ENCODE measurements at regions not wholly inside any gene's neighbourhood (a gene's known extent, or its start where the extent isn't known, plus 50 kb on each side); places are given as distances from the start of the nearest gene placed in this dataset.

DNA sequence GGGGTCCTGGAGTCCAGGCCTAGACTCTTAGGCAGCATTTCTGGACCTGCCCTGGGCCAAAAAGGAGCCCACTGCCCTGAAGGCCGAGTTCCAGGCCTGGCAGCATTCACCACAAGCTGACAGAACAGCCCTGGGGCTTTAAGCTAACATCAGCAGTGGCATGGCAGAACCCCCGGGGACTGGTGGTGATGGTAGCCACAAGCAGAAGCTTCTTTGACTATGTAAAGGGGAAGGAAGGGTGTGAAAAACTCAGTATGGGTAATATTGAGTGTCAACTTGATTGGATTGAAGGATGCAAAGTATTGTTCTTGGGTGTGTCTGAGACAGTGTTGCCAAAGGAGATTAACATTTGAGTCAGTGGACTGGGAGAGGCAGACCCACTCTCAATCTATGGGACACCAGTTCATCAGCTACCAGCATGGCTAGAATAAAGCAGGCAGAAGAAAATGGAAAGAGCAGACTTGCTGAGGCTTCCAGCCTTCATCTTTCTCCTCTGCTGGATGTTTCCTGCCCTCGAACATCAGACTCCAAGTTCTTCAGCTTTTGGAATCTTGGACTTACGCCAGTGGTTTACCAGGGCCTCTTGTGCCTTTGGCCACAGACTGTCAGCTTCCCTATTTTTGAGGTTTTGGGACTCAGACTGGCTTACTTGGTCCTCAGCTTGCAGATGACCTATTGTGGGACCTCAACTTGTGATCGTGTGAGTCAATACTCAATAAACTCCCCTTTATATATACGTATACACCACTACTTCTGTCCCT is 661.0 kb upstream of the C9orf72 start:
- DNase-seq = no peak

DNA sequence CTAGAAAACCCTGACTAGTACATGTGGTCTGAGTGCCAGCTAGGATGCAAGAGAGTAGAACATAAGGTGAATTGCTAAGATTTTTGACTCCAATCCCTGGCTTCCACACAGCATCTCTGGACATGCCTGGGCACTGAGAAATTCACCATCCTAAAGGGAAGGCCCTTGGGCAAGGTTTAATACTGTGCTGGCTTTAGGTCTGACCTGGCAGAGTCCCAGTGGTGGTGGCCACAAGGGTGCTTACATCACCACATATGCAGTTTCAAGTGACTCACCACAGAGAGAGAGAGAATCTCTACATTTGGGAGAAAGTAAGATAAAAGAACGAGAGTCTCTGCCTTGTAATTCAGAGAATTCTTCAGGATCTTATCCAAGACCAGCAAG is 661.6 kb upstream of the C9orf72 start:
- DNase-seq = no peak

DNA sequence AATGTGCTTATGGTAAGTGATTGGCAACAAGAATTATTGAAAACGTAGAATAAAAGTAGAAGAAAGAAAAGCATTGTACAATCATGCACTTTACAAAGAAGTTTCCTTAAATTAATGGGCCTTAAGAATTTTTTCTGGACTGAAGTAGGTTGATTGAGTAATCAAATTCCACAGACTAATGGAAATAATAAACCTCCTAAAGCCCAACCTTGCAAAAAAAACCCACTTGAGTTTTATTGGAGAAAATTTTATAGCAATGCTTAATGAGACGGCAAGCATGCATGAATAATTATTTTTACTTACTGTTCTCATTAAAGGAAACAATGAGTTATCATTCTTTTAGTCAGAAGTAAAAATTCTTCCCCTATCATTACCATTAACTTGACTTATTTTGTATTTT is 676.1 kb upstream of the C9orf72 start:
- no peak for DNase-seq

DNA sequence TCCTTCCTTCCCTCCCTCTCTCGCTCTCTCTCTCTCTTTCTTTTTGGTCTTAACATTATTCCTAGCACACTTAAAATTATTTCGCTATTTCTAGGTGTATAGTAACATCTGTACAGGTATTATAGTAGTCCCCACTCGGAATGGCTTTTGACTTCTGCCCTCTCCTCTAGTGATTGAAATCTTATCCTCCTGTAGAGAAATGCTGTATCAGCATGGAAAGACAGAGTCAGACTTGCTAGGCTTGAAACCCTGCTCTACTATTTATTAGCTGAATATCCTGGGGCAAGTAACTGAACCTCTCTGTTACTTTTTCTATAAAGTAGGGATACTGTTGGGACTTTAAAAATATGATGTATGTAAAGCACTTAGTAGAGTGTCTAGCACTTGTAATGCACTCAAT is 681.9 kb upstream of the C9orf72 start:
- no peak for DNase-seq

DNA sequence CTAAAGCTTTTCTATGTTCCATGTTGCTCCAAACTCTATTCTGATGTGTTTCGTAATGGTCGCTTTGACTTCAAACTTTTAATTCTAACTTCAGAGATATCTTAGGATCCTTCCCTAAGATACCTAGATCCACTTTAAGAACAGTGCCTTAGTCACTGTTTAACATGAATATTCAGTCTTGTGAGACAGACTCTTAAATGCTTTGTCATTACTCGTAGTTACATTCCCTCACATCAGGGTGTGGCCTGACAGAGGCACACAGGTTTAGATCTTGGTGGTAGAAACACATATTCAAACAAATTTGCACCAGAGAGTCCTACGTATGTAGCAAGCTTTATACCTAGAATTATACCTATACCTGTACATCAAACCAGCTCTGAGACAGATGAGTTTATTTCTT is 687.0 kb upstream of the C9orf72 start:
- DNase-seq = no peak

DNA sequence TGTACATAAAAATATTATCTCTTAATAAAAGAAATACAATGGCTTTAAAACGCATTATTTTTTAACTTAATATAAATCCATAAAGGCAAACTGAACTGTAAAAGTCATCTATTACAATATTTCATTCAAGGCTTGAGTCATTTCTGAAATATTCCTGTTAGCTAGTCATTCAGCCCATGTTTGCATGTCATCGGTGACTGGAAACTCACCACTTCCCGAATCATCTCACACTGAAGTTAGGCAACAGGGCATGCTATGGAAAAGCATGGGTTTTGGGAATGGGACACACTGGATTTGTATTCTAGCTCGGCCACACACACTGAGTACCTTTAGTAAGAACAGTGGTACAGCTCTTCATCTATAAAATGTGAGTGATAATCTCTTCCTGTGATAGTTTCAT is 691.1 kb upstream of the C9orf72 start:
- DNase-seq = no peak

DNA sequence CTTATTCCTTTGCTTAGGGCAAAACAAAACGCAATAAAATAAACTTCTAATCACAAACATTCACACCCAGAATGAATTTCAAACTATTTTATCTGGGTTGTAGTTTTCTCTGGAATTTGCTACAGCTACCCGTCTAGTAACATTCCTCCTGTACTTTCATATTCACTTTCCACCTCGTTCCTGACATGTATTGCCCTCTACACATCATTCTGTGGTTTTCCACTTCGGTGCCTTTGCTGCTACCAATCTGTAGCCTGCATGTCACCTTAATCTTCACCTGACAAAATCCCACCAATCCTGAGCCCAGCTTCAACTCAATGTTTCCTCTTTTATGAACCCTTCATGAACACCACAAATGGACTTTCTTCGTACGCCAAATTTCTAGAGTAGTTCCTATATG is 694.1 kb upstream of the C9orf72 start:
- no peak for DNase-seq

DNA sequence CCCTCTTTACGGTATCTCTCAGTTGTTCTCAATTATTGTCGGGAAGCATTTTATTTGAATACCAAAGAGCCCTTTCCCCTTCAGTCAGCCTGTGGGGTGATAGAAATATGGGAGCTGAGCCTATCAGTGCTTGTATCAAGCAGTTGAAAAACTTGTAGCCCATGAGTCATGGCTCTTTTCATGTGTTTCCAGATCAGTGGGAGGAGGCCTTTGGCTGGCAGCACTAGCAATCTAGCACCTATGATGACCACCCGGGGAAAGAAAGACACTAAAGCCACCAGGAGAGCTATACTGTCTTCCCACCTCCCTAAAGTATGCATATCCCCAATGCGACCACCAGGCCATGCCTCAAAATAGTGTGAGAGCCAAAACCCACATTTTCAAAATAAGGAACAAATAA is 696.9 kb upstream of the C9orf72 start:
- no peak for DNase-seq

DNA sequence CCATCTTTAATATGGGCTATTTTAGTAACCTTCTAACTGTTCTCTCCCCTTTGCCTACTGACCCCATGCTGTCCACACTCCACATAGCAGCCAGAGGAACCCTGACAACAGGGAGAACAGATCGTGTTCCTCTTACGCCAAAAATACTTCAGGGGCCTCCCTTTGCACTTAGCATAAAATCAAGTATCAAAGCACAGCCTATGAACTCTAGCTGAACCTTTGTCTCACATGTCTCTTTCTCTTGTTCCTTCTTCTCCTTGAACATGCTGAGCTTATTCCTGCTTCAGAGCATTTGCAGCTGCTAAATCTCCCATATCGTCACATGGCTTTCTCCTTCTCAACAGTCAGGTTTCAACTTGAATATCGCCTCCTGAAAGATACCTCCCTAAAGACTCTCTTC is 698.8 kb upstream of the C9orf72 start:
- DNase-seq = no peak

DNA sequence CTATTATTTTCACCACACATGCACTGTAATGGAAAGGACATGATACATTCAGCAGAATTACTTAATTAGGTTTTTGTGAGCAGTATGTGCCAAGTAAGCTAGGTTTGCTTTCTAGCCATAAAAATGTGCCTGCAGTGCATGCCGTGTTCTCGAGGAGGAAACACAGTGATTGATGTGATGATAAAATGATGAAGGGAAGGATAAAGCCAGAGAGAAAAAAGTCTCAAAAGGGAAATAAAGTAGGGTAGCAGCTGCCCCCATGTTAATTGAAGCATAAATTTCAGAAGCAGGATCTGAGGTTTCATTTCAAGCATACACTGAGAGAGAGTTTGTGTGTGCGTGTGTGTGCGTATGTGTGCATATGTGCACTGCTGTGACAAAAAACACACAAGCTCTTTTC is 714.2 kb upstream of the C9orf72 start:
- no peak for DNase-seq

DNA sequence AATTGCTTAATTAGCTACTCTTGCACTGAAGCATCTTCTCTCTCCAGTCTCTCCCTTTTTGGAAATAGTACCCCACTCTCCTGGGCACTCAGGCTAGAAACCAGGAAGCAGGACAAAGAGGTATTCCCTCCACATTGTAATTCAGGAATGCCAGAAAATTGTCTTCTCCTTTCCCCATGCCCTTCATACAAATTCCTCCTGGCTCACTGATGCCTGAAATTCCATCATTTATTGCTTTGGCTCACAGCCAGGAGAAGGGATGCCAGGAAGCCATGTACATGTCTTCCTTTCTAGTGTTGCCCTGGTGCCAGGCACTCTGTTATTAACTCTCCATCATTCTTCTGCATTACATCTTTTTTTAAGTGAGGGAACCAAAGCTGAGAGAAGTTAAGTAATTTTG is 716.5 kb upstream of the C9orf72 start:
- no peak for DNase-seq

DNA sequence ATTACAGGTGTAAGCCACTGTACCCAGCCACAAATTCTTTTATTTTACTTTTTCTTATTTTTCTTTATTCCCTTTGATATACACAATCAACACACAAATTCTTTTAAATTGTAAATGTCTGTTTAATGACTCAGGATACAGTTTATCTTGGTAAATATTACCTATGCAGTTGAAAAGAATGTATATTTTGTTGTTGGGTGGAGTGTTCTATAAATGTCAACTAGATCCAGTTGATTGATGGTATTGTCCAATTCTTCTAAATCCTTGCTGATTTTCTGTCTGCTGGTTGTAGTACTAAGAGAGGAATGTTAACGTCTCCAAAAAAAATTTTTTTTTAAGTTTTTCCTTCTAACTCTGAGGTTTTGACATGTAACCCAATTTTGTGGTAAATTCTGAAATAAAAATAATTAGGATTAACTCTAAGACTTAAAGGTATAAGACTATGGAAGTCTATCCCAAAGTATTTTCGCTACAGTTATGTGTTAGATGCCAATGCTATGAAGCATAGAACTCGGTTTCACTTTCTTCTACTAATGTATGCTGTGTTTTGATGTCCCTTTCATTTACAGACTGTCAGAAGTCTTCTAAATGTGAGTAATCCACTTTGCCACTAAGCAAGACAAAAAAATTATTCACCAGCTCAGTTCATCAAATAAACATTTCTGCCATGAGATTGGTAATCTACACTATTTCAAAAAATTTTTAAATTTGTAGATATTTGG is 720.2 kb upstream of the C9orf72 start:
- no peak for DNase-seq

DNA sequence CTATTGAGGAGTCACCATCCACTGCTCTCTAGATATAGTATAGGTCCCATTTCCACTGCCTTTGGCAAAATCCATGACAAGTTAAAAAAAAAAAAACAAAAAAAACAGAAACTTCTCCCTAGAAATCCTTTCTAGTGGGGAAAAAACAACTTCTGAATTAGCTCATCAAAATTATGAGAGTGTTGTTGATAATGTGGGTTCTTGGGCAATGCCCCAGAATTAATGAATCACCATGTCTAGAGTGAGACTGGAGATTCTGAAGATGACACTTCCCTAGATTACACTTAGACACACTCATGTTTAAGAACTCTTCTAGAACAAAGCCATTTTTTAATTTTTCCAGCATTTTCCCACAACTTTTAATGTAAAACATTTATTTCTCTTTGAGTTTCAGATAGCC is 728.0 kb upstream of the C9orf72 start:
- DNase-seq = no peak

DNA sequence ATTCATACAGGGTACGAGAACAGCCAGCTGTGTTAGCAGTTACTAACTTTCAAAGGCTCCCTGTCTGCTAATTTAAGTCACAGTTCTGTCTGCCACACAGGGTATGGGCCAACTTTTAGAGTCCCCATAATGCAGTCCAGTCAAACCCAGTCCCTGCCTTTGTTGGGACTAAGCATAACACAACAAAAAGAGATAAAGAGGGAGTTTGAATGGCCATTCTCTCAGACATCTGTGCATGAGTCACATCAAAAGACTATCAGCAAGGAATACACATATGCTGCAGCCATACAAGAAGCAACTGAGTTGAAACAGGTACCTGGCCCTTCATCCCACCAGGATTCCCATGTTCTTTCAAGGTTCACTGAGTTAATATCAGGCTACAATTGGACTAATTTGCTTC is 744.5 kb upstream of the C9orf72 start:
- no peak for DNase-seq

DNA sequence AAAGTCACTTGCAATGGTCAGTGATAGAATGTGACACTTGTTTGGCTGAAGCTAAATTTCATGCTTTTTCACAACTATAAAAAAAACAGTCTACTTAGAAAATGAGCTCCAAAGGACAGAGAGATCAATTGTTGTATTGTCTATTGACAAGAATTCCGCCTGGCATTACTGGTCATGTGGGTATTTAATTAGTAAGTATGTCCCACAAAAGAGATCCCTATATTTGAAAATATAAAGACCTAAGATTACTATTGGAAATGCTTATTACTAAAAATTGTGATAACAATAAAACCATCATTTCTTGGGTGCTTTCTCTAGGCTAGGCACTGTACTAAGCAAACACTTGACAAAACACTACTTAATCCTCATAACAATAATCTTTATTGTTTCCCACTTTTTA is 745.2 kb upstream of the C9orf72 start:
- no peak for DNase-seq

DNA sequence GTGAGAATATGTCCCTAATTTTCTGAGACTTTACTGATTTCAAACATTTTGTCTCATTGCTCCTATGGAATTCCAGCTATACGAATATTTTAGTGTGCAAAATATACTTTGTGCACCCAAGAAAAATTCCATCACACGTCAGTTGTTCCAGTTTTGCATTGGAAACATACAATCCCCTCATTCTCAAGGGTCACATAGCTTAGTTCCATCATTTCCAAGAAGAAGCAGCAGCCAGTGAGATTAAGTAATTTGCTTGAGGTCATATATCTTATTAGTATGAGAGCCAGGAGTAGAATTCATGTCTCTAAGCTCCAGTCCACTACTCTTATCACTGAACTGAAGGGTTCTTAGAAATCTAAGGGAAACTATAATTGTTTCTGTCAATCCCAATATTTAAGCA is 746.7 kb upstream of the C9orf72 start:
- DNase-seq = peak; percentile 10

DNA sequence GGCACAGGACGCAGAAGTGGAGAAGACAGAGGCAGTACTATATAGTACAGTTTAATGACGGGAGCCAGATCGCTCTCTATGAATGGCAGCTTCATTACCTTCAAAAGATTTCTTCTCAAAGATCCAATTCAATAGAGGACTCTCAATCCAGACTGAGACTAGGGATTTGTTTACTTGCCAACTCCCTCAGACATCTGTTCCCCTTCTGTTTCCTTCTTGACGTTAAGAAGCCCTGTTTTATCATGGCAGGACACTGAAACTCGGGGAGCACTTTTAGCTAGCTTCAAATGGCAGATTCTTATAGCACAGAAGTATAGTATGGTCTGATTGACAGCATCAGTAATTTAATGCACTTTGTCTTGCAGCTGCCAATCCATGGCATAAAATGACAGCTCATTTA is 747.3 kb upstream of the C9orf72 start:
- peak; percentile 83 for DNase-seq

DNA sequence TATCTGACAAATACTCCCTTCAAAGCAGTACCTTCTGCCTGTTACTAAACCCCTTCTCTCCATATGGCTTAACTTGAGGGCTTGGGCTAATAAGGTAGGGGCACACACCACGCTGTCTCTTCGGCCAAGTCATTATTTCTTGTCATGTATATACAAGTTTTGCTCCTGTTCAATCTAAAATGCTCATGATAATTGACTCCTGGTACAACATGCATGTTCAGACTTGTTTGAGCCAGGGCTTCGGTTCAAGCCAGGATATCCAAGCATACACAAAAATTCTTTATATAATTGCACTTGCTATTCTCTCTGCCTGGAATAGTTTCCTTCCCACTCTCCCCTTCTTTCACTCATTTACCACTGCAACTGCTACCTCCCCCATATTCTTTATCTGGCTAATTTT is 756.0 kb upstream of the C9orf72 start:
- DNase-seq = no peak

DNA sequence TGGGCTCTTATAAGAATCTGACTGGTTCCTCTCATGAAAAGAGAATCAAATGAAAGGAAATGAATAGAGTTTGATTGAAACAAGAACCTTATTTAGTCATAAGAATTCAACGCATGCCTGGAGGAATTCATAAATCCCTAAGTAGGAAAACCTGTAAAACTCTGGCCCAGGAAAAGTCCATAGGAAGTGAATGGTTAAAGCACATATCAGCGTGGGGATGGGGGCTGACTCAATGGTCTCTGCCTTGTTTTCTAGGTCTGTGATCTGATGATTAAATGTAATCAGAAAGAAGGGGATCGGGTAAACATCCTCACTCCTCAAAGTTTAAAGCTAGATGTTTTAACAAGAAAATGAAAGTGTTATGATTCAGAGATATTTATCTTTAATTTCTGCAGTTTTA is 759.4 kb upstream of the C9orf72 start:
- DNase-seq = no peak

DNA sequence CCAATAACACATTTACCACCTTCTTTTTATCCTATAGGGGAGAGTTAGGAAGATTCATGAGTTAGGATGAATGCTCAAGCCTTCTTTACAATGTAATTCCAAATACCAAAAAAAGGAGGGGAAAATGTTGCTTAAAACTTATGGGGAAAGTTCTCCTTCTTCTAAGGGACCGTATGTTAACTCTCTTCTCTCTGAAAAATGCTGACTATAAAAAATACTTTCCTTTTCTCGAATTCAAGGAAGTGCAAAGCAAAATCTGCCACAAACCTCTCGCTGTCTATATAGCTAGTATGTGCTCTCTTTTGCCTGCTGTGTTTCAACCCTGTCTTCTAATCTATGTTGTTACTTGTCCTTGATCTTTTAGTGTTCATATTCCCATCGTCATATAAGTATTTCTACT is 768.6 kb upstream of the C9orf72 start:
- DNase-seq = no peak

DNA sequence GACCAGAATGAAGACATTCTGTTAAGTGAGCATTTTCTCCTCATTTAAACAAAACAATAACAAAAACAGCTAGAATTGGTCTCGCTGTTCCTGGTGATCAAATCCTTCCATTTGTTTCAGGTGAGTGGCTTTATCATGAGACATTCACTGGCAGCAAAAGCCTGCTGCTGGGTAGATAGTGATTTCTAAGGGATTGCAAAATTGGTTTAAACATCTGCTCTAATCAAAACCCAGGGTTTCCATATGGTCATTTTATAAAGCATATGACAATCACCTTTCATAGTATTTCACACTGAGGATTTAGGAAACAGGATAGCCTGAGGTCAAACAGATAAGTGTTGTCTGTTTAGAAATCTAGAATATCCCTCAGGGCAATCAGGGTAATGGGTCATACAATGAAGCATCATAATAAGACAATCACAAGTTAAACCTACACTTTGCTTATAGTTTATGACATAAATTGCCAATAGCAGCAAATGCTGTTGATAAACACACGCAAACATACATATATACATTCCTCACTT is 769.6 kb upstream of the C9orf72 start:
- DNase-seq = peak; percentile 50

DNA sequence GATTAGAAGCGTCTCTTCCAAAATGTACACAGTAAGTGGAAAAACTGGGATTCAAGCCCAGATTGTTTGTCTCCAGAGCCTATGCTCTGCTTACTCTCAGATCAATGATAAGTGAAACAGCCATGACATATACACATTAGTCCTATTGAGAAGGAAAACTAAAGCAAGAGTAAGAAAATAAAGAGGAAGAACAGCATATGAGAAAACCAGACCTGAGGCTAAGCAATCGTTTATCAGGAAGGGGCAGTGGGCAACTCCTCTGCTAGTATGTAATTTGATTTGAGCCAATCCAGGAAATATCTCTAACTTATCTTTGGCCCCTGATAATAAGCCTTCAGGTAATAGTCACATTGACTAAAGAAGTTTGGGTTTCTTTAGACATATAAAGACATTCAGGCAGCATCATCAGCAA is 789.9 kb upstream of the C9orf72 start:
- DNase-seq = no peak

DNA sequence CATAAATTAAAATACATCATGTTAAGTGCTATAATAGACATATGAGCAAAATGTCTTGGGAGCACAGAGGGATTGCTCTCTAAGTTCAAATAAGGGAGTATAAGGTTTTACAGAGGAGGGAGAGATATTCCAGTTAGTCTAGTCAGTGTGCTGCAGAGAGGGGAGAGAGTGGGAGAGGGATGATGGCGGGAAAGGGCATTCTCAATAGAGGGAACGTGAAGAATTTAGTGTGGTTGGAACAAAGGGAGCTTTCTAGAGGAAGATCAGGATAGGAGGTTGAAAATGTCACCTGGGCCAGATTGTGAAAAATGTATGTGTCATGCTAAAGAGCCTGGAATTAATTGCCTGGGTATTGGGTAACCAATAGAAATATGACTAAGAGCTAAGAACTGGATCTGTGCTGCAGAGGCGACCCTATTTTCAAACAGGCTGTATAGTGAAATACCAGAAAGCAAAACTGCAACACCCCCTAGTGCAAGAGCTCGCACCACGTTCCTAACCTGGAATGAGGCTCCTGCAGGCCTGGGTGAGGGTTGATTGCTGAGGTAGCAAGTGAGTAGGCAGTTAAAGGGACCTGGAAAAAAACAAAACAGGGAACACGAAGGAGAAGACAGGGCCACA is 791.8 kb upstream of the C9orf72 start:
- DNase-seq = no peak

DNA sequence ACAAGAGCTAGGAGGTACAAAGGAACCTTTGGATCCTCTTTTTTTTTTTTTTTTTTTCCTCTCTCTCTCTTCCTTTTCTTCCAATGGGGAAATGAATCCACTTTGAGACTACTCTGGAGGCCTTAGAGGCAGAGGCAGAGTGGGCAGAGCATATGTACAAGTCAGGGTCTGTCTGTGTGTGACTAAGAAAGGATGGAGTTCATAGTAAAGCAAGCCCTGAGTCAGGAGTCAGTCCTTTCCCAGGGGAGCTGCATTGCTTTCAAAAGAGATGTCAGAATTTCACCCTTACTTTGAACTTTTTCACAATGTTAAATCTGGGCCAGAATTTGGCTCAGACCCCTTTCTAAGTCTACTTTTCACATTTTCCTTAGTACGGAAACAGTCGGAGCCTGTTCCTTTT is 792.4 kb upstream of the C9orf72 start:
- no peak for DNase-seq
